ENCODE measurements at regions not wholly inside any gene's neighbourhood (a gene's known extent, or its start where the extent isn't known, plus 50 kb on each side); places are given as distances from the start of the nearest gene placed in this dataset.

DNA sequence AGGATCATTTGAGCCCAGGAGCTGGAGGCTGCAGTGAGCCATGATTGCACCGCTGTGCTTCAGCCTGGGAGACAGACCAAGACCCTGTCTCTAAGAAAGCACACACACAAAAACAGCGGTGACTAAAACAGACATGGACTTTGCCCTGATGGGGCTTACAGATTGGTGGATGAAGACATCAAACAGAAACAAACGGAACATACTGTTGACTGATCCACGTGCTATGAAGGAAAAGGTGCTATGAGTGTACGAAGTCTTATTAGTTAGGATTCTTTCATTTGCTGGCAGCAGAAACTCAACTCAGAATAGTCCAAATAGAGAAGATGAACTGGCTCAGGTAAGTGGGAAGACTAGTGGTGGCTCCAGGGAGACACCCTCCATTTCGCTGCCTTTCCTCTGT, 309.8 kb upstream of the N4BP1 start:
- no peak for DNase-seq

GRCh38 chr16:48918520-48919258, 308.7 kb upstream of the N4BP1 start:
- DNase-seq, result no peak

DNA sequence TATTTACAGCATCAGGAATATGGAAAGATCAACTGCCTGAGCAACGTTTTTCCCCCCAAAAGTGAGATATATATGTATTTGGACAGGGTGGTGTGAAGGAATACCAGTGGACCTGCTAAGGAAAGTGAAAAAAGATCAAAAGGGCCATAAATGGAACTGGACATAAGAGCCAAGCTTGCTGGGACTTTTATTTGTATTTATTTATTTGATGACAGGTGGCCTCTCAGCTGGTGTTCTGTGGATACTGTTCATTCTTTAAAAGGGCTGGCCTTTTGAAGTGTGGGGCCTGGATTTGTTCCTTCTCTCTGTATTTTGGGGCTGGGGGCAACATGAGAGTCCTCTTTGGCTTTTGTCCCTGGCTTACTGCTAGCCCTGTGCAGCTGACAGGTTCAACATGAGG, 306.6 kb upstream of the N4BP1 start:
- no peak for DNase-seq

- DNase-seq, result no peak
These were observed 304.1 kb upstream of the N4BP1 start for GRCh38 chr16:48914070-48914469.

DNA sequence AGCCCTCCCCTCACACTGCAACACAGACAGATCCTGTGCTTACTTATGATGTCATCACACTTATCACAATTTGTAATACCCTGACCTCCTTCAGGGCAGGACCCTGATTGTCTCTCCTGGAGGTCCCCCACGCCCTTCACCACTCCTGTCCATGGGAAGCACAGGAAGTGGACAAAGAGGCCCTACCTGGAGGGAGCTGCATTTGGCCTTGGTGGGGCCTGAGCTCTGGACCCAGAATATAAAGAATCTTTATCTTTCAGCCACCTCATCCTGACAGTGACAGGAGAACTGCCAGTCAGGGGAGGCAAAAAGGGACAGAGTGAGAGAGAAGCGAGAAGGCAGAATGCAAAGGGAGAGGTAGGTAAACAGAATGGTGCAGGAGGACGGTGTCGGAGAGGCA, 303.4 kb upstream of the N4BP1 start:
- DNase-seq, result no peak

- no peak for DNase-seq
These were observed 302.4 kb upstream of the N4BP1 start for GRCh38 chr16:48912360-48912759.

DNA sequence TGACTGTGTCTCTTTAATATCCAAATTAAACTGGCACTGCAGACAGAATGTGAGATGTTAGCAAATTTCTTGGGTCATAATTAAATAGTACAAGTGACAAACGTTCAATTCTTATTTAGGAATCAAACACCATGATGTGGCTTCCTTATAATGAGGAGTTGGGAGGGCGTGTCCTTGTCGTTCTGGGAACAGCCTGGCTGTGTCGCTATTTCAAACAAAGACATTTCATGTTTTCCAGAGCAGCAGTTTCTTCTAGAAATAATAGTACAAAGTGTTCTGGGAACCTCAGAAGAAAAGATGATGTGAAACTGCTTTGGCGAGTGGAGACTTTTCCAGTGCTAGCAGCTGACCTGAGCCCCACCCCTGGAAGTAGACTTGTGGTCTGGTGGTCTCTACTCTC, 301.7 kb upstream of the N4BP1 start:
- DNase-seq, result no peak

GRCh38 chr16:48910214-48910613, 300.2 kb upstream of the N4BP1 start:
- DNase-seq, result no peak

- DNase-seq, result no peak
These were observed 299.3 kb upstream of the N4BP1 start for GRCh38 chr16:48909231-48909630.

DNA sequence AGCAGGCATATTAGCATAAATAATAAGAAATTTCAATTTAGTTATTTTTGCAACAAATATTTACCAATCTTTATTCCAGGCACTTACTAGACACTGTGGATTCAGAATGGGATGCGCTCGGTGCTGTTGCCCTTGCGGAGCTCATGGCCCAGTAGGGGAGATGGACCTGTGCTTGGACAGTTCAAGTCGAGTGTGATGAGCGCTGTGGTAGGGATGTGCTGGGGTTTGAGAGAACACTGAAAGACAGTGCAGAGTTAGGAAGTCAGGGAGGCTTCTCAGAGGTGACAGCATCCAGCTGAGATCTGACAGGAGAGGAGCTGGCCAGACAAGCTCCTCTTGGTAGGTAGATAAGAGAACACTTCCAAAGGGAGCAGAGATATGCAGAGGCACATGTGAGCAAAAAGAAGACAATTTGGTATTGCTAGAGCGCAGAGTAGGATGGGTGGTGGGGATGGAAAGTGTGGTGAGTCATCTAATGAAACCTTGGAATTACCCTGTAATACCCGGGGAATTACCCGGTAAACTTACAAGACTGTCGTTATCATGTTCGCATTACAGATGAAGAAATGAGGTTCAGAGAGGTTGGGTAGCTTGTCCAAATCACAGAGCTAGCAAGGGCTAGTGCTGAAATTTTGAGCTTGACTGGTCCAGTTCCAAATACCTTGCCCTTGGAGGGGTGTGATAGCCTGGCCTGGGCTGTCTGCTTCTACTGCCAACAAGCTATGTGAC, 298.1 kb upstream of the N4BP1 start:
- DNase-seq, result no peak

DNA sequence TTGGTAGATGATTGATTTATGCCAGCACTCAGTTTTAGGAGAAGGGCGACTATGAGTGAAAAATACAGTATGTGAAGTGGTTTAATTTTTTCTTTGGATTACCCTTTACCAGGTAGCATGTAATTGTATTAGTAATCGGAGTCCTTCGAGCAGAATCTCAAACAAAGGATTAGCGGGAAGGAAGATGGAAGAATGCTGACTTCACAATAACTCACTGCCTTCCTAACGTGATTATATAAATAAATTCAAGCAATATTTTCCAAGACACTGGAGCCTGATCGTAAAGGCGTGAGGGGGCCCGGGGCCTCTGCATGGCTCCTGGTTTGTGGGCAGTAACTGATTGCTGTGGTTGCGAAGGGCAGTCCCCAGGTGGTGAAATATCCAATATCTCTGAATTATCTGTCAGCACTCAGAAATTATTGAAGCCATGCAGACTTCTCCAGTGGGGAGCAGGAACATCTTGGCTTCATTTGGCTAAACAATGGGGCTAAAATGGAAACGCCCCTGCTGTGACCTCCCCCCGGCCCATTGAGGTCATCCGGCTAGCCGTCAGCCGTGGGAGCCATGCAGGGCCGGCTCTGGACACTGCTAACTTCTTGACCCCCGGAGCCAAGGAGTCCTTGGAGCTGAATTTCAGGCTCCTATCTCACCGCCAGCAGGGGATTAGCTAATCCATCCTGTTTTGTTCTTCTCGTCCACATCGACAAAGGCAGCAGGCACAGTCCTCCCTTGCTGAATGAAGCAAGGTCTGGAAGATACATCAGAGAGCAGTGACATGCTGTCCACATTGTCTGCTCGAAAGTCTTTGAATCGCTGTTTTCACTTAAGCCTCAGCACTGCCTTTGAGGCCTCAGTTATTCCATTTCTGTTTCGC, 295.9 kb upstream of the N4BP1 start:
- no peak for DNase-seq

DNA sequence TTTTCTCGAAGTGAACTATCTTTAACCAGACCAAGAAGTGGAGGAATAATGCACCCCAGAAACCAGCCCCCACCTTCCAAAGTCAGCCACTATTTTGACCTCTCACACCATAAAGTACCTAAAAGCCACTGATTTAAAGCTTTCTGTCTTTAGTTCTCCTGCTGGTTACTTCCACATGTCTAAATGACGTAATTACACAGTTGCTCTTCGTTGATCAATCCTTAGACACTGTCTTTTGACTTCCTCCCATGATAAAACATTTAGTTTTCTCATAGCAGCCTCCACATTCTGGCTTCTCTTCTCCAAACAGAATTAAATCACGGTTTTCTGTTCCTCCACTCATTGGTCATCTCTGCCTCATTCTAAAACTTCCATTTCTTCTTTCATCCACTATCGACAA, 294.4 kb upstream of the N4BP1 start:
- no peak for DNase-seq

DNA sequence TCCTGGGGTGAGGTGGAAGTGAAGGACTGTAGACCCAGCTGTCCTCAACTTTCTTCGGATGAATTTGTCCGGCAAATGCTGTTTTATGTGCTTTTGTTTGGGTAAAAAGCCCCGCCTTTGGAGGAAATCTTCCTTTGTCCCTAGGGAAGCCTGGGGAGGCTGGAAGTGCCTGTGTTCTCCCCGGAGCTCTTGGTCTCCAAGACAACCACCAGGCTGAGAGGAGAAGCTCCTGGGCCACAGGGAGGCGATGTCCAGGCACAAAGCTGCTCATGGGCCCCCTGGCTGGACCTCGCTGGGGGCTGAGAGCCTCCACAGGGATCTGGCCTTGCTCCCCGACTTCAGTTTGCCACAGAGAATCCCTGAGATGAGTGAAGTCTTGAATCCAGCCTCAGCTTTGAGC, 293.1 kb upstream of the N4BP1 start:
- no peak for DNase-seq

GRCh38 chr16:48901712-48902374, 291.9 kb upstream of the N4BP1 start:
- DNase-seq, result peak; percentile 74

GRCh38 chr16:48899500-48899899, 289.5 kb upstream of the N4BP1 start:
- DNase-seq, result no peak

DNA sequence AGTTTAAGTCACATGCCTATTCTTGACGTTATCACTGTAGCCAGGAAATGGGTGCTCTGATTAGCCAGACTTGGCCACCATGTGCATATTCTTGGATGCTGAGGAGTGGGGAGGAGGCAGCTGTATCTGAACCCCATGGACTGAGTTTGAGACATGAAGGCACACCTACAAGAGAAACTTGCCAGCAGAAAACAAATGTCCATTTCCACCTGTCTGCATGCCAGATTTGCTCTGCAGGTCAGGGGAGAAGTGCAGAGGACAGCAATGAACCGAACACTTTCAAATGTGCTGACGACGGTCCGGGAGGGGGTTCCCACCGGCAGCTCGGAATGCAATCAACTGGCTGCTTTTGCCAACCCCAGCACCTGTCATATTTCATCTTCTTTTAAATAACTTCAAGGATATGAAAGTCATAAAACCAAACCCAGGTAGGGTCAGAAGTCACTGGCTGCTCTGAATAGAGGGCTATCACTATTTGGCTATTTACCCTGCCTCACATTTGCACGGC, 287.8 kb upstream of the N4BP1 start:
- no peak for DNase-seq

DNA sequence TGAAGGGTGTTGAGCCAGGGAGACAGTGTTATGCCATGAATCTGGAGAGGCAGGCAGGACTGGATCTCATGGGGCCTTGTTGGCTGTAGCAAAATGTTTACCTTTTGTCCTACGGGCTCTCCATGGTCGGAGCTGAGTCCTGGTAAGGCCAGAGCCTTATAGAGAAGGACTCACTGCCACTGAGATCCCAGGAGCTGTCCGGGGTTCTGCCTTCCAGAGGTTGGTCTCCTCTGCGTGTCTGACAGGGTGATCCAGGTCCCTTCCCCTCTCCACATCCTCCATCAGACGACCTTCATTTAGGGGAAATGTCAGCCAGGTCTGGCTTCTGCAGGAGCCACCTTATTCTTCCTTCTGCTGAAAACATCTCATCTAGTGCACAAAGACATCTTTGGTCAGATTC, 285.2 kb upstream of the N4BP1 start:
- DNase-seq, result no peak

- DNase-seq, result no peak
These were observed 282.9 kb upstream of the N4BP1 start for GRCh38 chr16:48892893-48893292.

DNA sequence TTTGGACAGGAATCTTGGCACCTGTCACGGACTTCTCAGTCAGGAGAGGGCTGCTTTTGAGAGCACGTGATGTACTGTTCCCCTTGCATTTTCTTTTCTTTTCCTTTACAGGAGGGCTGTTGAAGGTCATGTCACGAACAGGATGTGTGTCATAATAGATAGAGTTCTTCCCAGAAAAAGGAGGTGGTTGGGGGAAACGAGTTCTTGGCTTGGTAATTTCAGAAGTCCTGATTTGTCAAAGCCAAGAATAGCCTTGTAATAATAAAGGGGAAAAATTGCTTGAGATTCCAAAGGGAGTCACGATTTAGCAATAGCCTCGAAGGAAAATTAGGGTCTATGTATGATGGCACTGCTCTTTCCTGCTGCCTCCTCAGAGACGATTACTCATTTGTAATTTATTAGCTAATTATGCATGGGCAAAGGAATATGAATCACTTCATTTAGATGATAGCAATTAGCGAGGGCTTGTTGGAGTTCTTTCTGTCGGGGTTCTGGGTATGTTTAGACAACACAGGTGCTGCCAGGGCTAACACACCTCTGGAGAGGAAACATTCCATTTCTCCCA, 277.7 kb upstream of the N4BP1 start:
- DNase-seq, result no peak

DNA sequence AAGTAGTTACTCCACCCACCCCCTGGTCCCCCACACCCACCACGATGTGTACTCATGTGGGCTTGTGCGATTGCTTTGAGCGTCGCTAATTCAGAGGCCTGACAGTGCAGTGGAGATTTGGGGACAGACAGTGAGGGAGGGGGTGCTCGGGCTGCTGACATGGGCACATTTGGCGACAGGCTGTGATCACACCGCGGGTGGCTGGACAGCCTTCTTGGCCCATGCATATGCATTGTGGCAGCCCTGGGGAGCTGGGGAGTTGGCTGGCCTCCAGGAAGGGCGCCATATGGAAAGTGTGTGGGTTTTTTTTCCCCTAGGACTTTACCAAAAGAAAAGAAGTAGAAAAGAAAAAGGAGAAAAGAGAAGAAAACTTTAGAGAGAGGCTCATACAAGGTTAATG, 275.5 kb upstream of the N4BP1 start:
- no peak for DNase-seq

- no peak for DNase-seq
These were observed 271.3 kb upstream of the N4BP1 start for GRCh38 chr16:48881272-48881671.
